KMS-11 (cell line): ENCODE measurements at regions not wholly inside any gene's neighbourhood (a gene's known extent, or its start where the extent isn't known, plus 50 kb on each side); places are given as distances from the start of the nearest gene placed in this dataset.

Source experiments
- H2AFZ ChIP-seq: fragments of 200-600 bp; sonication (generic); 2 replicates; pipeline ENCODE4 v1.6.1; 2016; ENCODE audit warnings: antibody characterized with exemption, mixed run types, low read depth
- H3K27ac ChIP-seq: fragments of 200-600 bp; sonication (generic); 2 replicates; pipeline ENCODE4 v1.6.1; 2016; ENCODE audit warnings: mild to moderate bottlenecking, mixed run types
- H3K27me3 ChIP-seq: fragments of 200-600 bp; sonication (generic); 2 replicates; pipeline ENCODE4 v1.6.1; 2017; ENCODE audit warnings: mild to moderate bottlenecking, low read depth, mixed run types, moderate library complexity; ENCODE audit not compliant: insufficient read depth
- H3K36me3 ChIP-seq: fragments of 200-600 bp; sonication (generic); 2 replicates; pipeline ENCODE4 v1.6.1; 2017; ENCODE audit warnings: mild to moderate bottlenecking, mixed run types; ENCODE audit not compliant: insufficient read depth
- H3K4me1 ChIP-seq: fragments of 200-600 bp; sonication (generic); 2 replicates; pipeline ENCODE4 v1.6.1; 2016; ENCODE audit warnings: mild to moderate bottlenecking, low read depth, mixed run types; ENCODE audit not compliant: poor library complexity, severe bottlenecking
- H3K4me2 ChIP-seq: fragments of 200-600 bp; sonication (generic); 2 replicates; pipeline ENCODE4 v1.7.0; 2016; ENCODE audit warnings: mild to moderate bottlenecking, mixed run types
- H3K4me3 ChIP-seq: fragments of 200-600 bp; sonication (generic); IDR thresholded peaks from 2 replicates; pipeline ENCODE4 v1.6.1; 2017; ENCODE audit warnings: low read depth, low read length, mixed read lengths; ENCODE audit not compliant: insufficient read depth
- H3K79me2 ChIP-seq: fragments of 200-600 bp; sonication (generic); 2 replicates; pipeline ENCODE4 v1.6.1; 2016; ENCODE audit warnings: low read depth, mixed run types; ENCODE audit not compliant: insufficient read depth
- H3K9ac ChIP-seq: fragments of 200-600 bp; sonication (generic); 2 replicates; pipeline ENCODE4 v1.6.1; 2016; ENCODE audit warnings: mild to moderate bottlenecking, mixed run types
- H4K20me1 ChIP-seq: fragments of 200-600 bp; sonication (generic); 2 replicates; pipeline ENCODE4 v1.6.1; 2016; ENCODE audit warnings: mild to moderate bottlenecking, mixed run types; ENCODE audit not compliant: insufficient read depth
- CTCF ChIP-seq: fragments of 200-600 bp; sonication (generic); conservative IDR thresholded peaks from 2 replicates; pipeline ENCODE4 v1.6.1; 2017; ENCODE audit warnings: low read depth, mild to moderate bottlenecking, antibody characterized with exemption, low read length, moderate library complexity, mixed read lengths

- Histone ChIP-seq H3K4me2 (no peak overlapping the region), H3K36me3 (no peaks in the 10 kb centered on the region)
These were observed 252.3 kb upstream of the ZIC3 start for GRCh38 chrX:137313627-137314026.

GRCh38 chrX:137305404-137305803, 260.5 kb upstream of the ZIC3 start:
- H3K4me1 ChIP-seq, result no peaks in the 10 kb centered on the region
- no peak overlapping the region for H3K4me2 ChIP-seq
- no peaks in the 10 kb centered on the region for H3K79me2 ChIP-seq
- no peak overlapping the region for H3K27ac ChIP-seq
- no peaks in the 10 kb centered on the region for H3K27me3 ChIP-seq
- no peak for TF ChIP-seq CTCF
- H2AFZ ChIP-seq, result no peak overlapping the region
- no peak overlapping the region for H3K9ac ChIP-seq
- H4K20me1 ChIP-seq, result no peaks in the 10 kb centered on the region
- no peaks in the 10 kb centered on the region for H3K36me3 ChIP-seq
- H3K4me3 ChIP-seq, result no peak overlapping the region

More at GRCh38 chrX:137313627-137314026, 252.3 kb upstream of the ZIC3 start:
- no peaks in the 10 kb centered on the region for H3K79me2 ChIP-seq
- no peak overlapping the region for H2AFZ ChIP-seq
- H3K4me3 ChIP-seq, result no peak overlapping the region
- no peak for TF ChIP-seq CTCF
- H3K4me1 ChIP-seq, result no peaks in the 10 kb centered on the region
- no peak overlapping the region for H3K9ac ChIP-seq
- H3K27ac ChIP-seq, result no peak overlapping the region
- no peaks in the 10 kb centered on the region for H4K20me1 ChIP-seq
- no peaks in the 10 kb centered on the region for H3K27me3 ChIP-seq

GRCh38 chrX:137297167-137297566, 263.4 kb upstream of the GPR101 start:
- no peak overlapping the region for H3K27ac ChIP-seq

GRCh38 chrX:137290011-137290410, 256.2 kb upstream of the GPR101 start:
- TF ChIP-seq CTCF, result no peak
- Histone ChIP-seq H3K4me1 (no peaks in the 10 kb centered on the region), H3K27me3 (no peaks in the 10 kb centered on the region), H3K4me3 (no peak overlapping the region), H3K36me3 (no peaks in the 10 kb centered on the region), H3K9ac (no peak overlapping the region), H3K79me2 (no peaks in the 10 kb centered on the region), H3K27ac (no peak overlapping the region), H4K20me1 (no peaks in the 10 kb centered on the region), H3K4me2 (no peak overlapping the region), H2AFZ (no peak overlapping the region)

More at GRCh38 chrX:137297167-137297566, 263.4 kb upstream of the GPR101 start:
- no peak overlapping the region for H3K4me3 ChIP-seq
- no peak overlapping the region for H2AFZ ChIP-seq
- H4K20me1 ChIP-seq, result no peaks in the 10 kb centered on the region
- no peak overlapping the region for H3K4me2 ChIP-seq
- no peaks in the 10 kb centered on the region for H3K4me1 ChIP-seq
- no peaks in the 10 kb centered on the region for H3K36me3 ChIP-seq
- no peak overlapping the region for H3K9ac ChIP-seq
- TF ChIP-seq CTCF, result no peak
- no peaks in the 10 kb centered on the region for H3K79me2 ChIP-seq
- no peaks in the 10 kb centered on the region for H3K27me3 ChIP-seq
